Cardiac fibroblast (primary cell): ENCODE measurements at regions not wholly inside any gene's neighbourhood (a gene's known extent, or its start where the extent isn't known, plus 50 kb on each side); places are given as distances from the start of the nearest gene placed in this dataset.

ENCODE experiments used
- DNase-seq, 2 donors: peaks; one replicate each; pipeline versions ENCODE4 v3.0.0 to v3.0.0-alpha.2; 2010; ENCODE audit warnings: low read depth in 2 of 2
- H3K4me3 ChIP-seq, 2 donors: replicated peaks in 1 of 2; 1 replicate in 1 of 2; 2 replicates in 1 of 2; pipeline ENCODE4 v1.5.1; 2011; ENCODE audit warnings: low read depth in 2 of 2, low read length in 2 of 2, mild to moderate bottlenecking in 2 of 2, moderate library complexity in 1 of 2
- CTCF ChIP-seq: IDR thresholded peaks from one replicate; pipeline ENCODE4 v1.5.1; 2011; ENCODE audit warnings: low read depth, mild to moderate bottlenecking, low read length, inconsistent platforms

GRCh38 chr7:51778121-51778520 lies 461.5 kb upstream of the COBL start:
- DNase-seq, result no peak
- TF ChIP-seq CTCF, result no peak
- H3K4me3 ChIP-seq, result no peak overlapping the region

- no peak overlapping the region for H3K4me3 ChIP-seq
- TF ChIP-seq CTCF, result no peak
- no peak for DNase-seq
Measured at GRCh38 chr7:51774178-51774577, 457.6 kb upstream of the COBL start.

- no peak overlapping the region for H3K4me3 ChIP-seq
- DNase-seq, result no peak
- TF ChIP-seq CTCF, result no peak
Measured at GRCh38 chr7:51772190-51772589, 455.6 kb upstream of the COBL start.

- no peak overlapping the region for H3K4me3 ChIP-seq
- DNase-seq, result no peak
- no peak for TF ChIP-seq CTCF
Measured at GRCh38 chr7:51764976-51765375, 448.4 kb upstream of the COBL start.

- DNase-seq, result no peak
- H3K4me3 ChIP-seq, result no peak overlapping the region
- no peak for TF ChIP-seq CTCF
Measured at GRCh38 chr7:51759985-51760384, 443.4 kb upstream of the COBL start.

- DNase-seq, result no peak
- H3K4me3 ChIP-seq, result no peak overlapping the region
- no peak for TF ChIP-seq CTCF
Measured at GRCh38 chr7:51757960-51758359, 441.4 kb upstream of the COBL start.

GRCh38 chr7:51732951-51733350 lies 416.3 kb upstream of the COBL start:
- H3K4me3 ChIP-seq, result no peak overlapping the region
- TF ChIP-seq CTCF, result no peak

More at GRCh38 chr7:51732951-51733350, 416.3 kb upstream of the COBL start:
- DNase-seq, result no peak
